Kidney tubule cell (primary cell): ENCODE measurements at regions not wholly inside any gene's neighbourhood (a gene's known extent, or its start where the extent isn't known, plus 50 kb on each side); places are given as distances from the start of the nearest gene placed in this dataset.
"Not testable (repeated sequence)": the region's sequence is repeated elsewhere in the genome, so short reads cannot be mapped to it uniquely, and the experiment has no call there.

Source experiments
- DNase-seq: peaks from one replicate; pipeline ENCODE4 v3.0.0-alpha.2; 2018; ENCODE audit warnings: low spot score

DNA sequence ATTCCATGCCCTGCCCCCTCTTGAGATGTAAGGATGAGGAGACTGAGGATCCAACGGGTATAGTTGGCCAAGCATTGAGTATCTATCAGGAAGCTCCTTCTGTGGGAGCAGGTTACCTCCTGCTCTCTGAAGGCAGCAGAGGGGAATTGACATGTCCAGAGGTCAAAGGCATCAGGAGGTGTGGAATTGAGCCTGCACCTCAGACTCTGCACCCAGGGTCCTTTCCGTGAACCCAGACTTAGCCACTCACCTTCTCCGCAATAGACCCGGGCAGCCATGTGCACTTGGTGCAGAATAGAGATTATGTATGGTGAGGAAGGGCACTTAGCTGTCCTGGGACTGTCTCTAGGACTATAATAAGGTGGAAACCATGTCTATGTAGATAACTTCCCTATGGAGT, 399.0 kb upstream of the TPM1 start:
- no peak for DNase-seq

DNA sequence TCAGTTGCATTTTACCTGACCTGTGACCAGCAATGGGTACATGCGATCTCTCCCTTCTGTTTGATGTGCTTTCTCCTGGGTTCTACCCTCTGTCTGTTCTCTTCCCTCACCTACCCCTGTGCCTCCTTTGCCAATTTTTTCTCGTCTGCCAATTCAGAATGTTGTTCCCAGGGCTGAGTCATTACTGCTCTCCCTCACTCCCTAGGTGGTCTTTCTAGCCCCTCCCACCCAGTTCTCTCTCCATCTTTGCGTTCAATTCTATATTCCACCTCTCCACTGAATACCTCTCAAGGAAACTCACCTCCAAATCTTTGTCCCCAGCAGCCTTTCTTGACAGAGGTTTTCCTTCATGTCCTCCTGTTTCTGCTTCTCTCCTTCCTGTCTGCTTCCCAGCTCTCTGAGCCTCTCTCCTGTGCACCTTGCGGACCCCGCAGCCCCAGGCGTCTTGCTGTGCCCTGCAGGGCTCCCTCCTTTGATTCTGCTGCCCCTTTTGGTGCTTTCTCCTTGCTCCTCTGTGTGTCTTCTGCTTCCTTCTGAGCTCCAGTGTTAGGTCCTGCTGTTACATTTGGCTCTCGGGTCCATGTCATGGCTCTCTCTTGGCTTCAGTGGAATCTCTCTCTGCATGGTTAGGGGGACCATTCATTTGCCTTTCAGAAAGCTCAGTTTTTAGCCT, 398.2 kb upstream of the TPM1 start:
- DNase-seq, result no peak

DNA sequence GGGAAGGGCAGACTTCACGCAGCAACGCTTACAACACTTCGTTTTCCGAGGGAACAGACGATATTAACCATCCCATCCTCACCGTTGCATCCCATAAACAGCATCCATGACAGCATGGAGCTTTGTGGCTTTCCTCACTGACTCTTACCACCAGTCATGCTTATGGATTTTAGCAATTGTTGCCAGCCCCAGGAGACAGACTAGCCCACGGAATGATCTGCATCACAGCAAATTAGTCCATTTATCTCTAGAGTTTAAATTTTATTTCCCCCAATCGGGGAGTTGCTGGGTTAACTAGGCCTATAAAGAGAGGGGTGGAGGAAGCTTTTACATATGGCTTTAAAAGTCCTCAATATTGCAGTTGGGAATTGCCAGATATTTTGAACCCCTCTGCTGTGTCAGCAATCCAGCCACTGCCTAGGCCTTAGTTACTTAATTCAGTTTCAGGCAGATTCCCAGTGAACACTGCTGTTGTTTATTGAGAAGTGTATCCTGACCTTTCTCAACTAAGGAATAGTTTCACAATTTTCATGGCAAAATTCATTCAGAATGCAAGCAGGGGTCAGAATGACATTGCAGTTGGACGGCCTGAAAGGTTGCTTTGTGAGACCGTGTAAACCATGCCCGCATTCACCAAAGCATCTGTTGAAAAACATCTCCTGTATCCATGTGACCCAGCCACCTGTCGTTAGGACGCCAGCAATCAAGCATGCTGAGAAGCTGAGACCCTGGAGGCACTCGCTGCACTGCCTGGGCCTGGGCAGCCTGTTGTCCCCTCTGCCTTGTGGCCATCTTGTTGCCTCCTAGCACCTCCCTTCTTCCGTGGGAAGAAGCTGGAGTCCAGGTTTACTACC, 397.4 kb upstream of the TPM1 start:
- no peak for DNase-seq

DNA sequence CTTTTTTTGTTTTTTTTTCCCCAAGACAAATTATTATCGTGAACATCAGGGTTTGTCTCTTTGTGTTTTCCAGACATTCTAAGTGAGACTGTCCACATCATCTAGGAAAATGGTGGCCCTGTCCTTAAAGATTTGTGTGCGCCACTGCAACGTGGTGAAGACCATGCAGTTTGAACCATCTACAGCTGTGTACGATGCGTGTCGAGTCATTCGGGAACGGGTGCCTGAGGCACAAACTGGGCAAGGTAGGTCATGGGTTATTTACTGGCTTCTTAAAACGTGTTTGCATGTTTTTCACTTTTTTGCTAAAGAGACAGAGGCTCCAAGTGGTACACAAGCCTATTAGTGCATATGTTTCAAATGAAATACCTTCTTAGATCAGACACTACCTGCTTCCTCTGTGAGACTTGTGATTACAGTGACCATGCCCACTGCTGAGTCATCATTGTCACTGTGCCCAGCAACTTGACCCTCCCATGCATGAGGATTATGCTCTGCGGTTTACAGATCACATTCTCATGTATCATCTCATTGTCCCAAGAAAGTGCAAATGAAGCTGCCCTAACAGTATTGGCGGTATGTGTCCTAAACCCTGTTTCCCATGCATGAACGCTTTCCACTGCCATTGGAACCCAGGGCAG, 395.2 kb upstream of the TPM1 start:
- DNase-seq, result peak; percentile 96

- peak; percentile 31 for DNase-seq
These were observed 394.6 kb upstream of the TPM1 start for GRCh38 chr15:62647843-62648505.

GRCh38 chr15:62648954-62649353, 393.6 kb upstream of the TPM1 start:
- DNase-seq, result no peak

DNA sequence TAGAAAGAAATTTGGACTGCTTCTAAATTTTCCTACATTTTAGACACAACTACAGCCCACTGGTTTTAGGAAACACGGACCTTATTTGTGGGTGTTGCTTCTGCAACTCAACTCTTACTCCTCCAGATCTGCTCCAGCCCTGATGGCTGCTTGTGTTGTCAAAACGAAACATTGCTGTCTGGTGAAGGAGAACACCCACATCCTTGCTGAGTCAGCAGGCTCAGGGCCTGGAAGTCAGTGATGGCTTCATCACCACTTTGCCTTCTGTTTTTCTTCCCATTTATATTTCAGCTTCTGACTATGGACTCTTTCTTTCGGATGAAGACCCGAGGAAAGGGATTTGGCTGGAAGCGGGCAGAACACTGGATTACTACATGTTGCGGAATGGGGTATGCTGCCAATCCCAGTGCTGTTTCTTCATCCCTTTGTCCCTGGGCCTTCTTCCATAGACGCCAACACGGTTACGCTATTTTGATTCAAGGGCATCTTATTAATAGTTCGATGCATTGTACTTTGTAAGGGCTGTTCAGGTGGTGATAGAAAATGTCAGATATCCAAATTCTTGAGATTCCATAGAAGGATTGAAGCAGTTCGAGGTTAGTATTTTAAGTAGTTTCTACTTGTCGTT, 392.6 kb upstream of the TPM1 start:
- DNase-seq, result peak; percentile 82

GRCh38 chr15:62653122-62653521, 389.4 kb upstream of the TPM1 start:
- no peak for DNase-seq

- no peak for DNase-seq
These were observed 386.5 kb upstream of the TPM1 start for GRCh38 chr15:62656071-62656470.

DNA sequence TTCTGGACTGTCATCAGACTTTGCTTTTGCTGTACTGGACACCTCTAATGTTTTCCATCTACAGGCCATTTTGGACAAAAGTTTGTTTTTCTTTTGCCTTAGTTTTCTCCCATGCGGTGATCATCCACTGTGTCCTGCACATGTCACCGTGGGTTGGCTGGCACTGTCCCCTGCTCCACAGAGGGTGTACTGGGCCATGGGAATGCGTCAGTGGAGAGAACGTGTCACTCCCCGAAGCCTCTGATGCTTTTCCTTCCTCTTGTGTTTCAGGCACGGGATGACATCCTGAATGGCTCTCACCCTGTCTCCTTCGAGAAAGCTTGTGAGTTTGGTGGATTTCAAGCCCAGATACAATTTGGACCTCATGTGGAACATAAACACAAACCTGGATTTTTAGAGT, 385.0 kb upstream of the TPM1 start:
- DNase-seq, result not testable (repeated sequence)

GRCh38 chr15:62658498-62658897, 384.0 kb upstream of the TPM1 start:
- no peak for DNase-seq

GRCh38 chr15:62663547-62663946, 379.0 kb upstream of the TPM1 start:
- no peak for DNase-seq

DNA sequence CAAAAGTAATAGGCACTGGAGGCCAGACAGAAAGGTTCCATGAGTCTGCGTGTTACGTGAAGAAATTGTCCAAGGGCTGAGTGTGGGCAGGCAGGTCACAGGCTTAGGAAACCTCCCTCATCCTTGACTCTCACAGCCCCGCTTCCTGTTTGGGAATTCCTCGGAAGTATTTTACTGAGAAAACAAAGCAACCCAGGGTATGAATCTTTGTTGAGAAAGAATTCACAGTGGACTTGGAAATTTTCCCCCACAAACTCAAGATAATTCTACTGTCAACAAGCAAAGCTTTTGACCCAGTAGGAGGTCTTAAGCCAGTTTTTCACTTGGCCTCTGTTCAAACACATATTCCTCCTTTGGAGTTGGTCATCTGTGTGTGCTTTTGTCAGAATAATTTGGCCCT, 377.1 kb upstream of the TPM1 start:
- DNase-seq, result no peak

- no peak for DNase-seq
These were observed 376.5 kb upstream of the TPM1 start for GRCh38 chr15:62666046-62666445.

DNA sequence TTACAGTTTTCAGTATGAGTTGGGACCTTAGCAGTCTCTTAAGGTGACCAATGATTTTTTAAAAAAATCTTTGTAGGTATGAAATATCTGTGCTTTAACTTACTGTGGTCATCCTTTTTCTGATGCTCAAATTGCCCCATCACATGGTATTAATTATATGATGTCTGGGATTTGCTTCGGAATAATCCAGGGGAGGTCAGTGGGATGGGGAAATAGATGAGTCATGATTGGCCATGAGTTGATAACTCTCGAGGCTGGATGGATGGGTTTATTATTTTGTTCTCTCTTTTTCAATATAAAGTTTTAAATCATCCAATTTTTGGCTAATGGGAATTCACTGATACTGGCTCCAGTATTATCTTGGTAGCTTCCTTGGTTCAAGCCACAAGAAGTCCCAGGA, 370.3 kb upstream of the TPM1 start:
- no peak for DNase-seq

GRCh38 chr15:62676891-62677290, 365.7 kb upstream of the TPM1 start:
- DNase-seq, result no peak

DNA sequence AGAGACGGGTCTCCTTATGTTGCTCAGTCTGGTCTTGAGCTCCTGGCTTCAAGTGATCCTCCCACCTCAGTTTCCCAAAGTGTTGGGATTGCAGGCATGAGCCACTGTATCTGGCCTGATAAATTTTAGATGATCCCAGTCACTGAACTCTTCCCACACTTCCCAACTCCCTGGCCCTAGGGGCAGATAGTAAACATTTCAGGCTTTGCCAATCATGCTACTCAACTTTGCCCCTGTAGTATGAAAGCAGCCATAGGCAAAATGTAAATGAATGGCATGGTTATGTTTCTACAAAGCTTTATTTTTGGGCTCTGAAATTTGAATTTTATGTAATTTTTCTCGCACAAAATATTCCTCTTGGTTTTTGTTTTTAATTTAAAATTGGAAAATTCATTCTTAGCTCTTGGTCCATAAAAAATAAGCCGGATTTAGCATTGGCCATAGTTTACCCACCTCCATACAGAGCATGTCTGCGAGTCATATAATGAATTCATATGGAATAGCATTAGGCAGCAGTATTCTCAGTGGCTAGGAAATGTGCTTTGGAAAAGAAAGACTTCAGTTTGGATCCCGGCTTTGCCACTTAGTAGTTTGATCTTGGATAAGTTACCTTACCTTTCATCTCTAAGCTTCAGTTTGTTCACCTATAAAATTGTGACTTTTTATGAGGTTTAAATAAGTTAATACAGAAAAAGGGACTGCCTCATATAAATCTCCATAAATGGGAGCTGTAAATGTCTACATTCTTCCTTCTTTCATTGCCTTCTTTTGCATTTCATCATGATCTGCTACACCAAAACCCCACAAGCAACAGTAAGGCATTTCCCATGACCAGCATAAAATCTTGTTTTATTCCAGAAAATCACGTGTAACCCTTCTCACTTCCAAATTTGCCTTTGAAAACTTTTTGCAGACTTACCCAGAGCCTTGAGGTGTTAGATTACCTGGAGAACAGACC, 360.3 kb upstream of the TPM1 start:
- DNase-seq, result no peak

GRCh38 chr15:62683192-62683591, 359.4 kb upstream of the TPM1 start:
- DNase-seq, result not testable (repeated sequence)

GRCh38 chr15:62684123-62684808, 358.3 kb upstream of the TPM1 start:
- no peak for DNase-seq

DNA sequence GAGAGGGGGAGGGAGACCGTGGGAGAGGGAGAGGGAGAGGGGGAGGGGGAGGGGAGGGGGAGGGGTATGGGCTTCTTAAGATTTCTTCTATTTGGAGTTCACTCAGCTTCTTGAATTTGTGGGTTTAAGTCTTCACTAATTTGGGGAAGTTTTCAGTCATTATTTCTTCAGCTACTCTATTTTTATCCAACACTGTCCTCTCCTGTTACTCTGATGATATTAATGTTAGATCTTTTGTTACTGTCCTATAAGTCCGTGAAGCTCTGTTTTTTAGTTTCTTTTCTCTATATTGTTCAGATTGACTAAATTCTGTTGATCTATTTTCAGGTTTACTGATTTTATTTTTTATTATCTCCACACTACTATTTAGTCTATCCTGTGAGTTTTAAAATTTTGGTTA, 351.5 kb upstream of the TPM1 start:
- DNase-seq, result no peak
